Neuronal stem cell (in vitro differentiated cells): ENCODE measurements at regions not wholly inside any gene's neighbourhood (a gene's known extent, or its start where the extent isn't known, plus 50 kb on each side); places are given as distances from the start of the nearest gene placed in this dataset.

ENCODE experiments used
- DNase-seq: peaks from one replicate; pipeline ENCODE4 v3.0.0-alpha.2; 2013; ENCODE audit warnings: low spot score
- H2AFZ ChIP-seq: one replicate; pipeline ENCODE4 v1.6.1; 2013; ENCODE audit warnings: mild to moderate bottlenecking, low read length, inconsistent platforms
- H2AK5ac ChIP-seq: 2 replicates; pipeline ENCODE4 v1.6.1; 2013; ENCODE audit warnings: low read depth, mild to moderate bottlenecking, inconsistent platforms, low read length, moderate library complexity, mixed read lengths
- H2BK120ac ChIP-seq: 2 replicates; pipeline ENCODE4 v1.6.1; 2013; ENCODE audit warnings: low read depth, mild to moderate bottlenecking, inconsistent platforms, low read length, moderate library complexity, mixed read lengths
- H2BK12ac ChIP-seq: one replicate; pipeline ENCODE4 v1.6.1; 2013; ENCODE audit warnings: low read length, inconsistent platforms
- H2BK15ac ChIP-seq: 2 replicates; pipeline ENCODE4 v1.6.1; 2013; ENCODE audit warnings: mild to moderate bottlenecking, low read length, inconsistent platforms, mixed read lengths
- H2BK5ac ChIP-seq: one replicate; pipeline ENCODE4 v1.6.1; 2013; ENCODE audit warnings: inconsistent platforms, mild to moderate bottlenecking, low read length, moderate library complexity
- H3K14ac ChIP-seq: one replicate; pipeline ENCODE4 v1.6.1; 2013; ENCODE audit warnings: low read length, inconsistent platforms
- H3K18ac ChIP-seq: 2 replicates; pipeline ENCODE4 v1.6.1; 2013; ENCODE audit warnings: low read length, inconsistent platforms
- H3K23ac ChIP-seq: 2 replicates; pipeline ENCODE4 v1.6.1; 2013; ENCODE audit warnings: low read depth, mild to moderate bottlenecking, mixed read lengths, low read length, inconsistent platforms; ENCODE audit not compliant: poor library complexity
- H3K27ac ChIP-seq: replicated peaks from 3 replicates; pipeline ENCODE4 v1.5.1; 2013; ENCODE audit warnings: low read length, inconsistent platforms
- H3K27me3 ChIP-seq, 3 experiments: 2 replicates each; pipeline ENCODE4 v1.6.1; 2013; ENCODE audit warnings: low read length in 3 of 3, mild to moderate bottlenecking in 2 of 3, inconsistent platforms in 1 of 3, low read depth in 1 of 3, mixed read lengths in 1 of 3, moderate library complexity in 1 of 3; ENCODE audit not compliant: control insufficient read depth in 3 of 3, insufficient read depth in 3 of 3
- H3K36me3 ChIP-seq, 2 donors: replicated peaks in 1 of 2; 2 replicates each; pipeline ENCODE4 v1.6.1; 2013; ENCODE audit warnings: low read length in 2 of 2; ENCODE audit not compliant: control insufficient read depth in 2 of 2, insufficient read depth in 2 of 2
- H3K4ac ChIP-seq: 2 replicates; pipeline ENCODE4 v1.6.1; 2013; ENCODE audit warnings: inconsistent platforms, mild to moderate bottlenecking, low read length, moderate library complexity
- H3K4me1 ChIP-seq, 2 donors: 1 replicate in 1 of 2; 2 replicates in 1 of 2; pipeline ENCODE4 v1.6.1; 2013; ENCODE audit warnings: low read length in 2 of 2, low read depth in 1 of 2; ENCODE audit not compliant: control insufficient read depth in 2 of 2, insufficient read depth in 1 of 2
- H3K4me2 ChIP-seq: one replicate; pipeline ENCODE4 v1.6.1; 2013; ENCODE audit warnings: mild to moderate bottlenecking, low read length, inconsistent platforms; ENCODE audit not compliant: insufficient read depth, poor library complexity, severe bottlenecking
- H3K4me3 ChIP-seq, 2 donors: 2 replicates each; pipeline ENCODE4 v1.5.1; 2013; ENCODE audit warnings: low read length in 2 of 2, mild to moderate bottlenecking in 2 of 2, inconsistent platforms in 1 of 2, moderate library complexity in 1 of 2
- H3K79me1 ChIP-seq: one replicate; pipeline ENCODE4 v1.6.1; 2013; ENCODE audit warnings: low read depth, mild to moderate bottlenecking, inconsistent platforms, low read length, moderate library complexity
- H3K9ac ChIP-seq: one replicate; pipeline ENCODE4 v1.6.1; 2013; ENCODE audit warnings: mild to moderate bottlenecking, low read depth, low read length, inconsistent platforms; ENCODE audit not compliant: poor library complexity
- H3K9me3 ChIP-seq, 2 donors: replicated peaks in 1 of 2; 2 replicates each; pipeline versions ENCODE3 to v1.6.1; 2013; ENCODE audit warnings: low read length in 2 of 2, mild to moderate bottlenecking in 2 of 2, inconsistent platforms in 1 of 2, low read depth in 1 of 2, mixed read lengths in 1 of 2, moderate library complexity in 1 of 2; ENCODE audit not compliant: control insufficient read depth in 2 of 2, insufficient read depth in 1 of 2
- H4K8ac ChIP-seq: one replicate; pipeline ENCODE4 v1.6.1; 2013; ENCODE audit warnings: low read depth, mild to moderate bottlenecking, inconsistent platforms, low read length, moderate library complexity
- H4K91ac ChIP-seq: one replicate; pipeline ENCODE4 v1.6.1; 2013; ENCODE audit warnings: low read length, low read depth, mild to moderate bottlenecking, inconsistent platforms; ENCODE audit not compliant: poor library complexity
- WGBS, 2 donors: extraction: QIAGEN DNeasy Blood & Tissue Kit; methylation state at CpG; one replicate each; pipeline ENCODE4 v1.1.7; 2013; ENCODE audit warnings: missing lambda C conversion rate in 2 of 2, mixed read lengths in 1 of 2; ENCODE audit not compliant: insufficient read length in 2 of 2, insufficient replicate concordance in 1 of 2; ENCODE audit errors: extremely low coverage in 2 of 2; 5-methylcytosine and 5-hydroxymethylcytosine counted together

DNA sequence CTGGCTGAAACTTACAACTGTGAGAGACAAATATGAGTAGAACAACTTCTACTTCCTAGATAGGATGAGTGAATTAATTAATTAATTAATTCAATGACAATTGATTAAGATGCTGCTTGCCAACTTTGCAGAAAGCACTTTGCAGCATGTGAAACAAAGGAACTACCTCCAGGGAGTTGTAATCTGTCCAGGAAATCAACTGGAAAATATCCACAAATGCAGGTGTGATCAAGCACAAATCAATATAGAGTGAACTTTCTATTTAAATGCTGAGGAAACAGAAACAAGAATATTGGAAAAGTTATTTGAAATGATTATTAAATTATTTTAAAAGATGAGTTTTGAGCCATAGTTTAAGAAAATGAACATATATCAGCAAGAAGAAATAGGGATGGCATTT lies 163.9 kb upstream of the ARID2 start:
- H2BK15ac ChIP-seq: no peak overlapping the region
- H2BK120ac ChIP-seq: no peak overlapping the region
- DNase-seq: no peak
- no peak overlapping the region for H3K18ac ChIP-seq
- H2AFZ ChIP-seq: no peak overlapping the region
- H3K4me1 ChIP-seq: peaks cover 0 to 1% of the 10 kb centered on the region in 2 donors
- no peaks in the 10 kb centered on the region for H3K9me3 ChIP-seq
- H3K27me3 ChIP-seq: no peaks in the 10 kb centered on the region
- no peak overlapping the region for H4K91ac ChIP-seq
- no peak overlapping the region for H3K4me2 ChIP-seq
- no peak overlapping the region for H4K8ac ChIP-seq
- no peak overlapping the region for H2BK12ac ChIP-seq
- no peak overlapping the region for H3K23ac ChIP-seq
- H3K14ac ChIP-seq: no peak overlapping the region
- no peaks in the 10 kb centered on the region for H3K79me1 ChIP-seq
- H3K36me3 ChIP-seq: no peaks in the 10 kb centered on the region
- H3K4ac ChIP-seq: no peak overlapping the region
- no peak overlapping the region for H2BK5ac ChIP-seq
- H3K9ac ChIP-seq: no peak overlapping the region
- H3K4me3 ChIP-seq: no peak overlapping the region
- no peak overlapping the region for H3K27ac ChIP-seq
- no peak overlapping the region for H2AK5ac ChIP-seq

DNA sequence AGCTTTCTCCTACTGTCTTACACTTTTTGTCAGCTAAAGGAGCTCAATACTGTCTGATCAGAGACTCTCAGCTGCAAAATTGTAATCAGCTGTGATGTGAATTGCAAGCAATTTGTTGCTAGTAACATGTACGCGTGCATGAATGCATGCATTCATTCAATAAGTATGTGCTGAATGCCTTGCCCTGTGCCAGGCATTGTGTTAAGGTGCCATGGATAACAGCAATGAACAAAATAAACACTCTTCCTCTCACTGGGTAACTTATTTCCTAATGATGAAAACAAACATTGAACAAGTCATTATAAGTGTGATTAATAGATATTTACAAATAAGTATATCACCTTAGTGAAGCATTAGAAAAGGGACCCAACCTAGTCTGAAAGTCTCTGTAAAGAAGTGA lies 163.2 kb upstream of the ARID2 start:
- H3K9me3 ChIP-seq: no peaks in the 10 kb centered on the region
- no peak overlapping the region for H2AFZ ChIP-seq
- H3K4me2 ChIP-seq: no peak overlapping the region
- H3K14ac ChIP-seq: no peak overlapping the region
- no peak overlapping the region for H3K18ac ChIP-seq
- no peak overlapping the region for H4K8ac ChIP-seq
- H2BK120ac ChIP-seq: no peak overlapping the region
- H3K9ac ChIP-seq: no peak overlapping the region
- H3K27me3 ChIP-seq: no peaks in the 10 kb centered on the region
- no peak overlapping the region for H3K4me3 ChIP-seq
- H3K4ac ChIP-seq: no peak overlapping the region
- H3K27ac ChIP-seq: no peak overlapping the region
- no peak for DNase-seq
- H3K36me3 ChIP-seq: no peaks in the 10 kb centered on the region
- peaks cover 0 to 1% of the 10 kb centered on the region in 2 donors for H3K4me1 ChIP-seq
- H2BK5ac ChIP-seq: no peak overlapping the region
- H2BK15ac ChIP-seq: no peak overlapping the region
- no peak overlapping the region for H2AK5ac ChIP-seq
- H3K79me1 ChIP-seq: no peaks in the 10 kb centered on the region
- no peak overlapping the region for H3K23ac ChIP-seq
- no CpG with 5 or more reads among the region's 2 CpGs for WGBS, 2 donors
- H4K91ac ChIP-seq: no peak overlapping the region
- H2BK12ac ChIP-seq: no peak overlapping the region

DNA sequence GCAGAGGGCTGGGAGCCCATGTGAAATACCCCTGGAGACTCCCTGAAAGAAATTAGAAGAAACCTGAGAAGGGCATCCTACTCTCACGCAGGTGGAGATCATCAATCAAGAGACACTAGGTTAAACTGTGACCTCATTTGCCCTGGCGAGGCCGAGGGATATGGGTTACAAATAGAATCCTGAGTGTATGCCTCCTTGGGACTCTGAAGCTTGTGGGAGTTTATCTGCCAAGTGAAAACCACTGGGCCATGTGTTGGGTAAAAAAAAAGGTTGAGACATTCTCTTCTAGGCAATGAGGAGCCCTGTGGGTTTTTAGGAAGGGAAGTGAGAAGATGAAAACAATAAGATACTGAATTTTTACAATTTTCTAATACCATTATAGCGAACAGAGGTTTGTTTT lies 160.7 kb upstream of the ARID2 start:
- no peak overlapping the region for H2BK12ac ChIP-seq
- no peak for DNase-seq
- H2BK15ac ChIP-seq: no peak overlapping the region
- no peak overlapping the region for H3K4ac ChIP-seq
- H3K27me3 ChIP-seq: no peaks in the 10 kb centered on the region
- H2BK5ac ChIP-seq: no peak overlapping the region
- H2AFZ ChIP-seq: no peak overlapping the region
- no peak overlapping the region for H4K91ac ChIP-seq
- H3K23ac ChIP-seq: no peak overlapping the region
- peaks cover 0 to 1% of the 10 kb centered on the region in 2 donors for H3K4me1 ChIP-seq
- H3K4me3 ChIP-seq: no peak overlapping the region
- no peak overlapping the region for H3K27ac ChIP-seq
- no peak overlapping the region for H3K18ac ChIP-seq
- no peak overlapping the region for H3K14ac ChIP-seq
- H3K79me1 ChIP-seq: no peaks in the 10 kb centered on the region
- no peaks in the 10 kb centered on the region for H3K9me3 ChIP-seq
- H3K9ac ChIP-seq: no peak overlapping the region
- WGBS, 2 donors: no CpG with 5 or more reads among the region's 4 CpGs
- H3K36me3 ChIP-seq: no peaks in the 10 kb centered on the region
- no peak overlapping the region for H2BK120ac ChIP-seq
- H4K8ac ChIP-seq: no peak overlapping the region
- no peak overlapping the region for H2AK5ac ChIP-seq
- H3K4me2 ChIP-seq: no peak overlapping the region

DNA sequence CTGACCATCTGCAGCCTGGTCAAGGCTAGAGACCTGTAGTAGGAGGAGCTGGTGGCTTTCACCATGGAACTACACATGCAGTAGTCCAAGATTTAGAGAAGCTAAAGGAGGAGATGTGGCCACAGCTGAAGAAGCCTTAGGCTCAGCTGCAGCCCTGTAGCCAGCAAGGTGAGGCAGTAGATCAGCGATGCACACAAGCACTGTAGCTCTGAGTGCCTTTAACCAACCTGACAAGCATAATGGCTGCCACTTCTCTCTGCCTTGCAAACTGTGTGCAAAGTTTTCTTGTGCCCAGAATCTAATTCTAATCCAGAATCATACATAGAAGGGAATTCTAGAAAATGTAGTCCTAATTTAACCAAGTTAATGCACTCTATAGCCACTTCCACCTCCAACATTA lies 159.0 kb upstream of the ARID2 start:
- no peak overlapping the region for H3K27ac ChIP-seq
- H3K4me3 ChIP-seq: no peak overlapping the region
- H4K8ac ChIP-seq: no peak overlapping the region
- no peaks in the 10 kb centered on the region for H3K9me3 ChIP-seq
- H2AFZ ChIP-seq: no peak overlapping the region
- no peak overlapping the region for H2BK15ac ChIP-seq
- no peak overlapping the region for H3K4me2 ChIP-seq
- no peak overlapping the region for H2AK5ac ChIP-seq
- H3K27me3 ChIP-seq: no peaks in the 10 kb centered on the region
- H4K91ac ChIP-seq: no peak overlapping the region
- H3K4me1 ChIP-seq: peaks cover 0 to 1% of the 10 kb centered on the region in 2 donors
- no peak for DNase-seq
- H3K79me1 ChIP-seq: no peaks in the 10 kb centered on the region
- no peaks in the 10 kb centered on the region for H3K36me3 ChIP-seq
- no CpG with 5 or more reads among the region's 1 CpG for WGBS, 2 donors
- no peak overlapping the region for H3K14ac ChIP-seq
- no peak overlapping the region for H3K18ac ChIP-seq
- H2BK12ac ChIP-seq: no peak overlapping the region
- H3K4ac ChIP-seq: no peak overlapping the region
- H3K23ac ChIP-seq: no peak overlapping the region
- H2BK5ac ChIP-seq: no peak overlapping the region
- no peak overlapping the region for H2BK120ac ChIP-seq
- H3K9ac ChIP-seq: no peak overlapping the region
